H1 (cell line): ENCODE measurements at regions not wholly inside any gene's neighbourhood (a gene's known extent, or its start where the extent isn't known, plus 50 kb on each side); places are given as distances from the start of the nearest gene placed in this dataset.

Source experiments
- CTCF ChIA-PET: fragments of 300-600 bp; sonication (Branson Sonifier 250); formaldehyde crosslinking; loops from one replicate; lab custom pipeline; 2021; ENCODE audit not compliant: partially characterized antibody; lab: Charles Lee
- POLR2A ChIA-PET: fragments of 300-600 bp; sonication (Branson Sonifier 250); formaldehyde crosslinking; loops from one replicate; lab custom pipeline; 2021; ENCODE audit warnings: inconsistent platforms; ENCODE audit not compliant: partially characterized antibody; lab: Charles Lee
- DNase-seq, 2 experiments: peaks; one replicate each; pipeline versions ENCODE4 v3.0.0 to v3.0.0-alpha.2; 2010 to 2022; ENCODE audit warnings: low spot score in 2 of 2, low read depth in 1 of 2, mixed read lengths in 1 of 2
- FAIRE-seq: peaks from 2 replicates; lab custom pipeline; 2011; peaks lifted over from hg19 to GRCh38; lab: Jason Lieb, UNC
- H2AFZ ChIP-seq: 2 replicates; pipeline ENCODE4 v1.8.1; 2012; ENCODE audit warnings: low read length, inconsistent platforms
- H2AK5ac ChIP-seq: 2 replicates; pipeline ENCODE4 v1.6.1; 2013; ENCODE audit warnings: low read depth, low read length
- H2BK120ac ChIP-seq: replicated peaks from 2 replicates; pipeline ENCODE3; 2013; ENCODE audit warnings: low read depth, low read length, inconsistent platforms
- H2BK12ac ChIP-seq: 2 replicates; pipeline ENCODE4 v1.6.1; 2013; ENCODE audit warnings: low read depth, low read length
- H2BK15ac ChIP-seq: 2 replicates; pipeline ENCODE4 v1.6.1; 2013; ENCODE audit warnings: low read length
- H2BK20ac ChIP-seq: 2 replicates; pipeline ENCODE4 v1.6.1; 2013; ENCODE audit warnings: low read length
- H2BK5ac ChIP-seq: 2 replicates; pipeline ENCODE4 v1.6.1; 2013; ENCODE audit warnings: low read depth, low read length
- H3K14ac ChIP-seq: 2 replicates; pipeline ENCODE4 v1.6.1; 2013; ENCODE audit warnings: inconsistent platforms; ENCODE audit not compliant: insufficient read length
- H3K18ac ChIP-seq: 2 replicates; pipeline ENCODE4 v1.6.1; 2013; ENCODE audit warnings: low read length; ENCODE audit errors: extremely low read depth
- H3K23ac ChIP-seq: 2 replicates; pipeline ENCODE4 v1.6.1; 2013; ENCODE audit warnings: inconsistent platforms; ENCODE audit not compliant: insufficient read length
- H3K23me2 ChIP-seq: 2 replicates; pipeline ENCODE4 v1.6.1; 2013; ENCODE audit warnings: low read depth, low read length
- H3K27ac ChIP-seq: 2 replicates; pipeline ENCODE4 v1.6.1; 2011; ENCODE audit warnings: low read depth, low read length, inconsistent platforms
- H3K27me3 ChIP-seq, 4 experiments: replicated peaks in 1 of 4; 1 replicate in 1 of 4; 2 replicates in 3 of 4; pipeline versions ENCODE4 v1.6.1 to v1.8.1; 2011 to 2013; ENCODE audit warnings: low read length in 3 of 4, mild to moderate bottlenecking in 3 of 4, inconsistent platforms in 2 of 4, mixed read lengths in 2 of 4, moderate library complexity in 1 of 4; ENCODE audit not compliant: control insufficient read depth in 3 of 4, insufficient read depth in 3 of 4; ENCODE audit errors: extremely low read depth in 1 of 4
- H3K36me3 ChIP-seq, 4 experiments: 2 replicates each; pipeline versions ENCODE4 v1.6.1 to v1.8.1; 2011 to 2013; ENCODE audit warnings: mild to moderate bottlenecking in 4 of 4, low read length in 3 of 4, moderate library complexity in 2 of 4, control low read depth in 1 of 4, inconsistent platforms in 1 of 4; ENCODE audit not compliant: insufficient read depth in 4 of 4, control insufficient read depth in 2 of 4
- H3K4ac ChIP-seq: replicated peaks from 2 replicates; pipeline ENCODE3; 2013; ENCODE audit warnings: low read length, low read depth, mixed read lengths, inconsistent platforms; ENCODE audit not compliant: insufficient read length
- H3K4me1 ChIP-seq, 4 experiments: replicated peaks in 1 of 4; 1 replicate in 1 of 4; 2 replicates in 3 of 4; pipeline versions ENCODE4 v1.6.1 to v1.8.1; 2011 to 2013; ENCODE audit warnings: low read length in 3 of 4, inconsistent platforms in 2 of 4, mixed read lengths in 1 of 4; ENCODE audit not compliant: insufficient read depth in 4 of 4, control insufficient read depth in 3 of 4
- H3K4me2 ChIP-seq, 2 experiments: 2 replicates each; pipeline versions ENCODE4 v1.6.1 to v1.8.1; 2011 to 2013; ENCODE audit warnings: low read depth in 2 of 2, low read length in 2 of 2, control low read depth in 1 of 2, inconsistent platforms in 1 of 2, mild to moderate bottlenecking in 1 of 2; ENCODE audit not compliant: insufficient read depth in 1 of 2
- H3K4me3 ChIP-seq, 4 experiments: fragments of 200-600, 300-600 bp in 1 of 4; sonication (generic), shearing (Covaris generic), sonication (Bioruptor Twin) in 1 of 4; 2 replicates each; pipeline versions ENCODE4 v1.5.1 to v1.8.1; 2011 to 2016; ENCODE audit warnings: low read length in 4 of 4, low read depth in 3 of 4, control low read depth in 2 of 4, inconsistent platforms in 2 of 4, mild to moderate bottlenecking in 2 of 4, mixed read lengths in 1 of 4, moderate library complexity in 1 of 4; ENCODE audit not compliant: insufficient read depth in 2 of 4; ENCODE audit errors: extremely low read depth in 1 of 4
- H3K56ac ChIP-seq: replicated peaks from 2 replicates; pipeline ENCODE3; 2013; ENCODE audit warnings: low read depth, mild to moderate bottlenecking, mixed read lengths, low read length, inconsistent platforms; ENCODE audit not compliant: insufficient read length
- H3K79me1 ChIP-seq: 2 replicates; pipeline ENCODE4 v1.6.1; 2013; ENCODE audit warnings: low read depth, low read length, control low read depth
- H3K79me2 ChIP-seq, 2 experiments: 2 replicates each; pipeline versions ENCODE4 v1.6.1 to v1.8.1; 2012 to 2013; ENCODE audit warnings: low read length in 2 of 2, mild to moderate bottlenecking in 2 of 2, inconsistent platforms in 1 of 2; ENCODE audit not compliant: insufficient read depth in 2 of 2, control insufficient read depth in 1 of 2
- H3K9ac ChIP-seq, 4 experiments: replicated peaks in 1 of 4; 1 replicate in 1 of 4; 2 replicates in 3 of 4; pipeline versions ENCODE4 v1.6.1 to v1.8.1; 2011 to 2013; ENCODE audit warnings: low read depth in 3 of 4, low read length in 3 of 4, control low read depth in 2 of 4, mild to moderate bottlenecking in 2 of 4, moderate library complexity in 2 of 4, inconsistent platforms in 1 of 4; ENCODE audit errors: extremely low read depth in 1 of 4
- H3K9me3 ChIP-seq, 2 experiments: 2 replicates each; pipeline versions ENCODE4 v1.6.1 to v1.8.1; 2012 to 2013; ENCODE audit warnings: mild to moderate bottlenecking in 2 of 2, moderate library complexity in 2 of 2, control low read depth in 1 of 2, inconsistent platforms in 1 of 2, low read depth in 1 of 2, low read length in 1 of 2, mixed read lengths in 1 of 2; ENCODE audit not compliant: insufficient read depth in 2 of 2
- H4K20me1 ChIP-seq, 2 experiments: replicated peaks in 1 of 2; 2 replicates each; pipeline versions ENCODE3 to v1.8.1; 2011 to 2013; ENCODE audit warnings: inconsistent platforms in 2 of 2, low read length in 2 of 2, mild to moderate bottlenecking in 1 of 2; ENCODE audit not compliant: insufficient read depth in 2 of 2, control insufficient read depth in 1 of 2
- H4K5ac ChIP-seq: 2 replicates; pipeline ENCODE4 v1.6.1; 2013; ENCODE audit warnings: low read length, low read depth, mixed read lengths, inconsistent platforms; ENCODE audit not compliant: insufficient read length
- H4K8ac ChIP-seq: 2 replicates; pipeline ENCODE4 v1.8.0; 2013; ENCODE audit warnings: mild to moderate bottlenecking, moderate library complexity, low read length, inconsistent platforms; ENCODE audit not compliant: insufficient read depth; ENCODE audit errors: extremely low read depth
- H4K91ac ChIP-seq: replicated peaks from 2 replicates; pipeline ENCODE3; 2013; ENCODE audit warnings: low read length, mixed read lengths, inconsistent platforms; ENCODE audit not compliant: insufficient read length
- ASH2L ChIP-seq: fragments of 200-600, 300-600 bp; sonication (generic); IDR thresholded peaks from one replicate; pipeline ENCODE4 v1.7.1; 2017; ENCODE audit warnings: low read length
- ATF3 ChIP-seq: IDR thresholded peaks from 2 replicates; pipeline ENCODE4 v1.6.1; 2011; ENCODE audit warnings: low read depth, mild to moderate bottlenecking, low read length; ENCODE audit not compliant: insufficient read depth
- CHD1 ChIP-seq: IDR thresholded peaks from 2 replicates; pipeline ENCODE4 v1.6.1; 2012; ENCODE audit warnings: low read depth, low read length, improper control_type of control experiment
- CHD2 ChIP-seq: IDR thresholded peaks from 2 replicates; pipeline ENCODE4 v1.6.1; 2012; ENCODE audit warnings: low read length, improper control_type of control experiment
- GTF2F1 ChIP-seq: IDR thresholded peaks from 2 replicates; pipeline ENCODE4 v1.6.1; 2012; ENCODE audit warnings: low read depth, low read length, improper control_type of control experiment, borderline replicate concordance
- MAX ChIP-seq: IDR thresholded peaks from 2 replicates; pipeline ENCODE4 v1.6.1; 2012; ENCODE audit warnings: inconsistent platforms
- RAD21 ChIP-seq, 2 experiments: IDR thresholded peaks in 1 of 2; conservative IDR thresholded peaks in 1 of 2; 2 replicates each; pipeline ENCODE4 v1.6.1; 2011; ENCODE audit warnings: low read depth in 2 of 2, low read length in 2 of 2, improper control_type of control experiment in 1 of 2, inconsistent platforms in 1 of 2, mild to moderate bottlenecking in 1 of 2, moderate library complexity in 1 of 2
- RFX5 ChIP-seq: IDR thresholded peaks from 2 replicates; pipeline ENCODE4 v1.6.1; 2011; ENCODE audit warnings: low read depth, low read length, improper control_type of control experiment, borderline replicate concordance
- RNF2 ChIP-seq: fragments of 200-900, 300-1000 bp; sonication (generic); IDR thresholded peaks from 2 replicates; pipeline ENCODE4 v1.7.1; 2016; ENCODE audit warnings: borderline replicate concordance, low read depth, mild to moderate bottlenecking, antibody characterized with exemption, low read length; ENCODE audit not compliant: poor library complexity, severe bottlenecking; ENCODE audit errors: missing control alignments
- YY1 ChIP-seq: IDR thresholded peaks from 2 replicates; pipeline ENCODE4 v1.6.1; 2011; ENCODE audit warnings: low read depth, mild to moderate bottlenecking, low read length
- WGBS, 2 experiments: shearing (Covaris generic) in 1 of 2; methylation state at CpG; one replicate each; pipeline versions ENCODE4 v1.1.6 to v1.1.7; 2013 to 2015; ENCODE audit warnings: low lambda C conversion rate in 2 of 2, mixed read lengths in 2 of 2, inconsistent platforms in 1 of 2, low coverage in 1 of 2, missing lambda C conversion rate in 1 of 2; ENCODE audit not compliant: insufficient replicate concordance in 2 of 2, insufficient coverage in 1 of 2, insufficient read length in 1 of 2; ENCODE audit errors: extremely low coverage in 1 of 2, missing lambda C conversion rate in 1 of 2; 5-methylcytosine and 5-hydroxymethylcytosine counted together

DNA sequence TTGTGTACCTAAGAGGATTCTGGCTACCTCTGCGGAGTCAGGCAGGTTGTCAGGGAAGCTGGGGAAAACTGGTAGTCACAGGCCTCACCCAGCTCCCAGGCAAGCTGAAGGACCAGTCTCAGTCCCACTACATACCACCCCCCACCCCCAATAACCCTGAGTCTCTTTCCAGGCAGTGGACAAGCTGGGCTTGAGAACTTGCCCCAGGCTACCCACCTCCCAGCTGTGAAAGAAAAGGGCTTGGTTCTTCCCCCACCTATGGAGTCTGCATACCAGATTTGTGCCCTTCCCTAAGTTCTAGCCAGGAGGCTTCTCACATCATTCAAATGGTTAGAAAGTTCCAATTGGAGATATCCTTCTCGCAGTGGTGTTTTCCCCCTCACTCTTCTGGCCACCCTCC is 1678.8 kb downstream of the MAT2B start:
- peaks cover 2 to 11% of the 10 kb centered on the region in 2 experiments; a peak in 1 of 4 replicates for H3K9me3 ChIP-seq
- no peak overlapping the region for H2BK5ac ChIP-seq
- no peaks in the 10 kb centered on the region for H3K23me2 ChIP-seq
- no peak overlapping the region for H2AFZ ChIP-seq
- no peak overlapping the region for H4K91ac ChIP-seq
- no peaks in the 10 kb centered on the region for H4K20me1 ChIP-seq
- H3K79me2 ChIP-seq: no peaks in the 10 kb centered on the region
- no peak overlapping the region for H3K23ac ChIP-seq
- no peak overlapping the region for H2AK5ac ChIP-seq
- DNase-seq (no peak), FAIRE-seq (no peak)
- no peak overlapping the region for H3K9ac ChIP-seq
- H3K4me1 ChIP-seq: no peaks in the 10 kb centered on the region
- no peaks in the 10 kb centered on the region for H3K27me3 ChIP-seq
- ChIA-PET POLR2A (no interaction called here), CTCF (interaction anchor here (0.7 kb wide), 1 partner anchor 218 kb away, joined by 3 read pairs; no protein-coding TSS in a partner anchor)
- no peak overlapping the region for H3K4ac ChIP-seq
- no peak overlapping the region for H4K5ac ChIP-seq
- no peak overlapping the region for H3K56ac ChIP-seq
- no peaks in the 10 kb centered on the region for H3K79me1 ChIP-seq
- H3K4me3 ChIP-seq: no peak overlapping the region
- no peaks in the 10 kb centered on the region for H3K36me3 ChIP-seq
- no peak overlapping the region for H3K18ac ChIP-seq
- H2BK12ac ChIP-seq: no peak overlapping the region
- no peak overlapping the region for H3K14ac ChIP-seq
- H3K4me2 ChIP-seq: no peak overlapping the region
- no peak overlapping the region; the same call in 1 of the 2 replicates for H4K8ac ChIP-seq
- no peak overlapping the region for H2BK120ac ChIP-seq
- H2BK15ac ChIP-seq: no peak overlapping the region
- TF ChIP-seq CHD2 (no peak), GTF2F1 (no peak), CHD1 (no peak), ASH2L (no peak), RAD21 (IDR thresholded peaks at IDR 0.05 in 1 of 2, conservative IDR thresholded peaks at IDR 0.05 in 1 of 2; ENCODE audit: low read depth in 2 of 2, low read length in 2 of 2) (no peak), YY1 (no peak), RNF2 (no peak), ATF3 (no peak), RFX5 (no peak), MAX (no peak)
- TF ChIP-seq, all 59 proteins: peak for 0
- no peak overlapping the region for H2BK20ac ChIP-seq
- no peak overlapping the region for H3K27ac ChIP-seq
- WGBS, 2 experiments: 88% methylated on average over 2 of the region's 2 CpGs; no CpG with 5 or more reads in 1 of the 2 experiments
